ENCODE measurements at regions not wholly inside any gene's neighbourhood (a gene's known extent, or its start where the extent isn't known, plus 50 kb on each side); places are given as distances from the start of the nearest gene placed in this dataset.

GRCh38 chr9:27880635-27881034 lies 307.4 kb upstream of the C9orf72 start:
- TF ChIP-seq, protein P1, sequence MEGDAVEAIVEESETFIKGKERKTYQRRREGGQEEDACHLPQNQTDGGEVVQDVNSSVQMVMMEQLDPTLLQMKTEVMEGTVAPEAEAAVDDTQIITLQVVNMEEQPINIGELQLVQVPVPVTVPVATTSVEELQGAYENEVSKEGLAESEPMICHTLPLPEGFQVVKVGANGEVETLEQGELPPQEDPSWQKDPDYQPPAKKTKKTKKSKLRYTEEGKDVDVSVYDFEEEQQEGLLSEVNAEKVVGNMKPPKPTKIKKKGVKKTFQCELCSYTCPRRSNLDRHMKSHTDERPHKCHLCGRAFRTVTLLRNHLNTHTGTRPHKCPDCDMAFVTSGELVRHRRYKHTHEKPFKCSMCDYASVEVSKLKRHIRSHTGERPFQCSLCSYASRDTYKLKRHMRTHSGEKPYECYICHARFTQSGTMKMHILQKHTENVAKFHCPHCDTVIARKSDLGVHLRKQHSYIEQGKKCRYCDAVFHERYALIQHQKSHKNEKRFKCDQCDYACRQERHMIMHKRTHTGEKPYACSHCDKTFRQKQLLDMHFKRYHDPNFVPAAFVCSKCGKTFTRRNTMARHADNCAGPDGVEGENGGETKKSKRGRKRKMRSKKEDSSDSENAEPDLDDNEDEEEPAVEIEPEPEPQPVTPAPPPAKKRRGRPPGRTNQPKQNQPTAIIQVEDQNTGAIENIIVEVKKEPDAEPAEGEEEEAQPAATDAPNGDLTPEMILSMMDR (IDR thresholded peaks at IDR 0.05): no peak
- TF ChIP-seq REST (IDR thresholded peaks at IDR 0.05; ENCODE audit: insufficient read depth in 1 of 2, low read depth in 2 of 2, low read length in 1 of 2) (no peak), POLR2AphosphoS5 (IDR thresholded peaks at IDR 0.05; ENCODE audit: low read depth, low read length) (no peak)
